Effector CD8-positive, alpha-beta T cell (primary cell): ENCODE measurements at regions not wholly inside any gene's neighbourhood (a gene's known extent, or its start where the extent isn't known, plus 50 kb on each side); places are given as distances from the start of the nearest gene placed in this dataset.
"Not testable (repeated sequence)": the region's sequence is repeated elsewhere in the genome, so short reads cannot be mapped to it uniquely, and the experiment has no call there.

Experiments used
- DNase-seq: peaks from one replicate; lab custom pipeline; 2025; lab: John Stamatoyannopoulos, UW

GRCh38 chr3:10665592-10665991 is 150.4 kb upstream of the SLC6A11 start:
- DNase-seq = no peak

GRCh38 chr3:10666621-10667020 is 149.4 kb upstream of the SLC6A11 start:
- DNase-seq = no peak

- no peak for DNase-seq
These were observed 148.8 kb upstream of the SLC6A11 start for GRCh38 chr3:10667269-10667668.

- no peak for DNase-seq
These were observed 148.0 kb upstream of the SLC6A11 start for GRCh38 chr3:10667901-10668476.

- DNase-seq = no peak
These were observed 146.5 kb upstream of the SLC6A11 start for GRCh38 chr3:10669490-10670048.

GRCh38 chr3:10672422-10672821 is 143.6 kb upstream of the SLC6A11 start:
- DNase-seq = no peak

GRCh38 chr3:10674578-10674977 is 141.4 kb upstream of the SLC6A11 start:
- DNase-seq = no peak

GRCh38 chr3:10676905-10677304 is 139.1 kb upstream of the SLC6A11 start:
- DNase-seq = no peak

- no peak for DNase-seq
These were observed 137.1 kb upstream of the SLC6A11 start for GRCh38 chr3:10678796-10679376.

GRCh38 chr3:10680796-10681195 is 135.2 kb upstream of the SLC6A11 start:
- DNase-seq = no peak

- no peak for DNase-seq
These were observed 133.3 kb upstream of the SLC6A11 start for GRCh38 chr3:10682692-10683091.

- no peak for DNase-seq
These were observed 132.9 kb upstream of the SLC6A11 start for GRCh38 chr3:10683106-10683505.

- DNase-seq = no peak
These were observed 127.9 kb upstream of the SLC6A11 start for GRCh38 chr3:10688126-10688525.

- DNase-seq = no peak
These were observed 127.4 kb upstream of the SLC6A11 start for GRCh38 chr3:10688548-10689172.

- DNase-seq = no peak
These were observed 123.9 kb upstream of the SLC6A11 start for GRCh38 chr3:10692039-10692622.

- no peak for DNase-seq
These were observed 122.6 kb upstream of the SLC6A11 start for GRCh38 chr3:10693457-10693856.

- DNase-seq = no peak
These were observed 121.8 kb upstream of the SLC6A11 start for GRCh38 chr3:10694179-10694578.

GRCh38 chr3:10695186-10695585 is 120.8 kb upstream of the SLC6A11 start:
- DNase-seq = not testable (repeated sequence)

- no peak for DNase-seq
These were observed 120.3 kb upstream of the SLC6A11 start for GRCh38 chr3:10695595-10696285.

GRCh38 chr3:10697918-10698317 is 118.1 kb upstream of the SLC6A11 start:
- DNase-seq = no peak

- DNase-seq = no peak
These were observed 115.2 kb upstream of the SLC6A11 start for GRCh38 chr3:10700821-10701220.
